IPS DF 6.9 (cell line): ENCODE measurements at regions not wholly inside any gene's neighbourhood (a gene's known extent, or its start where the extent isn't known, plus 50 kb on each side); places are given as distances from the start of the nearest gene placed in this dataset.

ENCODE experiments used
- DNase-seq: peaks from one replicate; pipeline ENCODE4 v3.0.0-alpha.2; 2013; ENCODE audit warnings: low read depth, low spot score
- H3K27ac ChIP-seq: one replicate; pipeline ENCODE4 v1.5.1; 2013; ENCODE audit warnings: low read length, control low read depth
- H3K27me3 ChIP-seq: 2 replicates; pipeline ENCODE4 v1.6.1; 2013; ENCODE audit warnings: mild to moderate bottlenecking, low read length; ENCODE audit not compliant: control insufficient read depth, insufficient read depth
- H3K36me3 ChIP-seq: 2 replicates; pipeline ENCODE4 v1.6.1; 2013; ENCODE audit warnings: low read length; ENCODE audit not compliant: control insufficient read depth, insufficient read depth
- H3K4me1 ChIP-seq: 2 replicates; pipeline ENCODE4 v1.6.1; 2013; ENCODE audit warnings: low read length; ENCODE audit not compliant: control insufficient read depth, insufficient read depth
- H3K4me3 ChIP-seq: 2 replicates; pipeline ENCODE4 v1.5.1; 2013; ENCODE audit warnings: mild to moderate bottlenecking, low read length
- H3K9me3 ChIP-seq: 2 replicates; pipeline ENCODE4 v1.6.1; 2013; ENCODE audit warnings: low read length, inconsistent platforms; ENCODE audit not compliant: control insufficient read depth, insufficient read depth
- WGBS: extraction: QIAGEN DNeasy Blood & Tissue Kit; methylation state at CpG from one replicate; pipeline ENCODE4 v1.1.7; 2013; ENCODE audit warnings: mixed read lengths, missing lambda C conversion rate; ENCODE audit not compliant: insufficient read length, insufficient coverage; 5-methylcytosine and 5-hydroxymethylcytosine counted together

DNA sequence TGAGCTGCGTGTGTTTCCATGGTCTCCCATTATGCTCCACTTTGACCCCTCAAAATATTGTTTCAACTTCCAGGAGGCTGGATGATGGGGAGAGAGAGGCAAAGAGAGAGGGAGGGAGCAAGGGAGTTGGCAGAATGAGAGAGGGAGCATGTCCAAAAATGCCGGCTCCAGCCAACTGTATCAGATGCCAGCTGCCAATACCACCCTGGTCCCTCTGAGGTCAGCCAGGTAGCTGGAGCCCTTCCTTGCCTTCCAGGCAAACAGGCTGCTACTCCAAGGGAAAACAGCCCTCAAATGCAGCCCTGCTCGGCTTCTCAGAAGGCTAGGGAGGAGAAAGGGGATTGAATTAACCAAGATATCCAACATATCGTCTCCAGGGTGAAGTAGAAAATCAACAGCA is 440.0 kb downstream of the TSHZ3 start:
- DNase-seq, result no peak
- Histone ChIP-seq H3K27ac (no peak overlapping the region), H3K9me3 (no peaks in the 10 kb centered on the region), H3K4me3 (no peak overlapping the region), H3K27me3 (no peaks in the 10 kb centered on the region), H3K4me1 (no peaks in the 10 kb centered on the region; the same call in 1 of the 2 replicates), H3K36me3 (no peaks in the 10 kb centered on the region)
- WGBS, result no CpG with 5 or more reads among the region's 4 CpGs

DNA sequence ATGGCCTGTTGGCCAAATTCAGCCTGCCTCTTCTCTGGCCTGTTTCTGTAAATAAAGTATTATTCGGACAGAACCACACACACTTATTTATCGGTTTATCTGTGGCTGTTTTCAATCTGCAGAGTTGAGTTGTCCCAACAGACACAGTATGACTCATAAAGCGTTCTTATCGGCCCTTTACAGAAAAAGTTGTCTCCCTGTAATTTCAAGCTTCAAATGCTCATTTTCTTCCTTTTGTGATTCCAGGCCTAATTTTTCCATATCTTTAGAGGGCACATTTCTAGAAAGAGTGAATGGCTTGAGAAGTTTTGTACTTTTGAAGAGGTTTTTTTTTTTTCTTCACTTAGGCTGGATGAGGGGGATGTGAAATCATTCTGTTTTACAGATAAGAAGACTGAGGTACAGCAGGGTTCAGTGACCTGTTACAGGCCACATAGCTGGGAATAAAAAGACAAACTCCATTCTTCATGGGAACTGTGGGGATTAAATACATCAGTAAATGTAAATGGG is 440.9 kb downstream of the TSHZ3 start:
- Histone ChIP-seq H3K4me1 (no peaks in the 10 kb centered on the region; the same call in 1 of the 2 replicates), H3K27me3 (no peaks in the 10 kb centered on the region), H3K4me3 (no peak overlapping the region), H3K9me3 (no peaks in the 10 kb centered on the region), H3K36me3 (no peaks in the 10 kb centered on the region), H3K27ac (no peak overlapping the region)
- WGBS, result no CpG with 5 or more reads among the region's 4 CpGs
- DNase-seq, result no peak

DNA sequence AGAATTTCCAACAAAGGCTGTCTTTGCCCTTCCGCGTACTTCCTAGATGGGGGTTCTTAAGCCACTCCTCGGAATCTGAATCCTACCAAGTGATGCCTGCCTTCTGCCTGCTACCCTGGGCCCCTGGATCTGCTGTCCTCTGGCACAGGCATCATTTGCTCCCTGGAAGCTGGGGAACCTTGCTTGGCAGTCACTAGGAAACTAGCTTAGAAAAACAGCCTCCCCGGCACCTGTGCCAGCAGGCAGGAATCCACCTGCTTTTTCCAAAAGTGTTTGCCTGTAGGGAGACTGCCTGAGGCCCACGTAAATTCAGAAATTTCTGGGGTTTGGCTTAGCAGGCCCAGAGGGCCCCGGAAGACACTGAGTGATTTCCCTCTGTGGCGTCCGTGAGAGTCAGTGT is 442.4 kb downstream of the TSHZ3 start:
- Histone ChIP-seq H3K4me1 (no peaks in the 10 kb centered on the region), H3K27ac (no peak overlapping the region), H3K9me3 (no peaks in the 10 kb centered on the region), H3K27me3 (no peaks in the 10 kb centered on the region), H3K36me3 (no peaks in the 10 kb centered on the region), H3K4me3 (no peak overlapping the region)
- DNase-seq, result no peak
- no CpG with 5 or more reads among the region's 8 CpGs for WGBS

DNA sequence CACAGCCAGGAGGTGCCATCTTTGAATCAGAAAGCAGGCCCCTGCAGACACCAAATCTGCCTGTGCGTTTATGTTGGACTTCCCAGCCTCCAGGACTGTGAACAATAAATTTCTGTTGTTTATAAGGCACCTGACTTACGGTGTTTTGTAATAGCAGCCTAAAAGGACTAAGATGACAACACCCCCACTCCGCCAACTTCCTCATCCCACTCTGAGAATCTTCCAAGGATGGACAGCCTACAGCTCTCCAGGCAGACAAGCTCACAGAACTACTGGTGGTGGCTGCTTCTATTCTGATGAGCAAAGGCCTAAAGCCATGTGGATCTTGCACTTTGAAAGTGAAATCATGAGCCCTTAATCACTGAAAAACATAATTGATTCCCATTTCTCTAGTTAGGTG is 449.2 kb downstream of the TSHZ3 start:
- no peaks in the 10 kb centered on the region for H3K9me3 ChIP-seq

DNA sequence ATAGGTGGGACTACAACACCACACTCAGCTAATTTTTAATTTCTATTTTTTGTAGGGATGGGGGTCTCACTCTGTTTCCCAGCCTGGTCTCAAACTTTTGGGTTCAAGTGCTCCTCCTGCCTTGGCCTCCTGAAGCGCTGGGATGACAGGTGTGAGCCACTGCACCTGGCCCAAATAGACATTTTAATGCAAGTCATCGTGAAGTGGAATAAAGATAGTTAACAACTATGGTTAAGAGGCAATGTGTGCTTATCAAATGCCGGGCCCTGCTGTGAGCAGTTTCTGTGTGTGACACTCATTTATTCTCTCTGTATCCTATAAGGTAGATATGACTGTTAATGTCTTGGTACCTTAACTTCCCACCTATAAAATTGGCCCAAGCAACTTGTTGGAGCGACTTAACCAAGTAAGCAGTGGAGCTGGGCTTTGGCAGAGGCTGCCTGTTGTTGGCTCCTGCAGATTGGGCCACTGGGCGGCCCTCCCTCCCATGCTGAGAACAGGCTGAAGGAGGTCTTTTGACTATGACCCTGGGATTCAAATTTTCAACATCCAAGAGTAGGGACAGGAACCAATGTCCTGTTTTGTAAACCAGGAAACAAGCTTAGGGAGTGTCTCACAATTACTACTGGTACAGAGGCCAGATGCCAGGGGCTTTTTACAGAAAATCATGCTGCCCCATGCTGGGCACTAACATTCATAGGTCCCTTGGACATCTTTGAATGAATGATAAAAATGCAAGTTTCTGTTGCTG is 450.7 kb downstream of the TSHZ3 start:
- H3K4me1 ChIP-seq, result peaks cover 4% of the 10 kb centered on the region; the same call in 1 of the 2 replicates
- no peak overlapping the region for H3K4me3 ChIP-seq
- no peaks in the 10 kb centered on the region for H3K27me3 ChIP-seq
- no peak overlapping the region for H3K27ac ChIP-seq
- no CpG with 5 or more reads among the region's 5 CpGs for WGBS
- DNase-seq, result peak; percentile 27
- H3K9me3 ChIP-seq, result no peaks in the 10 kb centered on the region
- H3K36me3 ChIP-seq, result no peaks in the 10 kb centered on the region

More for the DNA sequence above, 449.2 kb downstream of the TSHZ3 start:
- no peaks in the 10 kb centered on the region for H3K36me3 ChIP-seq
- WGBS, result no CpG with 5 or more reads among the region's 3 CpGs
- H3K4me3 ChIP-seq, result no peak overlapping the region
- H3K4me1 ChIP-seq, result peaks cover 4% of the 10 kb centered on the region; the same call in 1 of the 2 replicates
- no peak overlapping the region for H3K27ac ChIP-seq
- DNase-seq, result no peak
- H3K27me3 ChIP-seq, result no peaks in the 10 kb centered on the region

DNA sequence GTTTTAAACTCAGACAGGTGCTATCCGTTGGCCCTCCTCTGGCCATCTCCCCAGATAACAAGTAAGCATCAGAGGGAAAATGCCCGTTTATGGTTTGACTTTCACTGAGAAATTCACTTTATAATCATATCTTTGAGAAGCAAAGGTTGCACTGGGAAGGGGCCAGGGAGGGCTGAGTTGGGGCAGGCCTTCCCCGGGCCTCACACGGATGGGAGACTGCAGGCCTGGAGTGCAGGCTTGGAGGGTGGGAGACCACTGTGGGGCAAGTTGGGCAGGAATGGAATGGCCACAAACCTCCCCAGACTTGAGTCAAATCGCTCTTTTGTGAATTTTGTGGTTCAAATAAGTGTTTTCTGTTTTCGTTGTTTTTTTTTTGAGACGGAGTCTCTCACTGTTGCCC is 451.7 kb downstream of the TSHZ3 start:
- Histone ChIP-seq H3K27ac (no peak overlapping the region), H3K4me1 (peaks cover 4% of the 10 kb centered on the region; the same call in 1 of the 2 replicates), H3K9me3 (no peaks in the 10 kb centered on the region), H3K27me3 (no peaks in the 10 kb centered on the region), H3K4me3 (no peak overlapping the region), H3K36me3 (no peaks in the 10 kb centered on the region)
- DNase-seq, result no peak
- WGBS, result no CpG with 5 or more reads among the region's 7 CpGs

DNA sequence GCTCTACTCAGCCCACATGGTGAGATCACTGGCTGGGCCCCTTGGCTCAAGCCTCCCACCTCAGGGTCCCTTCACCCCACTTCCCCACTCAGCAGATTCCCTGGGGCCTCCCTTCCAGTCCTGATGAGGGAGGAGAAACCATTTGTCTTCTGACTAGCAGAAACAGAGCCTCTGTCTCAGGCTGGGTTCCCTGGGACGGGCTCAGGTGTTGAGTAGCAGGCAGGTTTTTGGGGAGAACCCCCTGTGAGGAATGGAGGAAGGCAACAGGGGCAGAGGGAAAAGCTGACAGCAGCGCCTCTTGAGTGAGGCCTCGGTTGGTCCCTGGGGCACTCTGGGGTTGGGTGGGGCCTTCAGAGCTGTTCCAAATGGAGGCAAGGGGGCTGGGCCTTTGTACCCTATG is 452.2 kb downstream of the TSHZ3 start:
- Histone ChIP-seq H3K36me3 (no peaks in the 10 kb centered on the region), H3K27me3 (no peaks in the 10 kb centered on the region), H3K9me3 (no peaks in the 10 kb centered on the region), H3K27ac (no peak overlapping the region), H3K4me3 (no peak overlapping the region), H3K4me1 (peaks cover 4% of the 10 kb centered on the region; the same call in 1 of the 2 replicates)
- no peak for DNase-seq
- WGBS, result no CpG with 5 or more reads among the region's 3 CpGs

DNA sequence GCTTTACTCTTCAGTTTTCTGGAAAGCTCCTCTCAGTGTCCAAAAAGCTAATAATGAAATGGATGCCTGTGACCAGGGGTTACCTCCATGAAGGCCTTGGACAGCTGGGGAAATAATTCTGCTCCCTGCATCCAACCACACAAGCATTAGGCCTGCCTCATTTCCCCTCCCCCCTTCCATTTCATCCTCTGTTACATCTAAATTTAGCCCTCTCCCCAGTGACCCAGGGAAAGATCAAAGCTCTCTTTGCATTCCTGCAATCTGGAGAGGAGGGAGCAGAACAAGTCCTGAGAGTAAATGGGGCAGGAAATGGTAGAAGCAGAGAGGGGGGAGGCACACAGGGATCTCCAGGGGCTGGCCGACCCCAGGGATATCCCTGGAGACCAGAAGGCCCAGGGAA is 452.7 kb downstream of the TSHZ3 start:
- H3K4me3 ChIP-seq, result no peak overlapping the region
- no peak overlapping the region for H3K27ac ChIP-seq
- H3K36me3 ChIP-seq, result no peaks in the 10 kb centered on the region
- no peaks in the 10 kb centered on the region for H3K9me3 ChIP-seq
- no CpG with 5 or more reads among the region's 1 CpG for WGBS
- no peak for DNase-seq
- H3K27me3 ChIP-seq, result no peaks in the 10 kb centered on the region
- H3K4me1 ChIP-seq, result peaks cover 4% of the 10 kb centered on the region; the same call in 1 of the 2 replicates

DNA sequence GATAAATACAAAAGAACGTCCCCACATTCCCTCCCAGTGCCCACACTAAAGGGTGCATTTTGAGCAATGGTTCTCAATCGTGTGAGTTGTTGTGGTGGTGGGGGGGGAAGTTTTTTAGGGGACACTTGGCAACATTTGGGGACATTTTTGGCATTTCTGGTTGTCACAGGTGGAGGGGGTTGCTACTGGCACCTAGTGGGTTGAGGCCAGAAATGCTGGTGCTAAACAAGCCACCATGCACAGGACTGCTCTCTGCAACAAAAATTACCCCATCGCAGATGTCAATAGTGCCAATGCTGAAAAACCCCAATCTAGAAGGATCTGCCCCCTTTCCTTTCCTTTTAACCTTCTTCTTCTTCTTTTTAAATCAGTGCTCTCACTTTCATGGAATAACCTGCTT is 453.3 kb downstream of the TSHZ3 start:
- DNase-seq, result no peak
- Histone ChIP-seq H3K4me3 (no peak overlapping the region), H3K4me1 (peaks cover 4% of the 10 kb centered on the region; the same call in 1 of the 2 replicates), H3K36me3 (no peaks in the 10 kb centered on the region), H3K27ac (no peak overlapping the region), H3K9me3 (no peaks in the 10 kb centered on the region), H3K27me3 (no peaks in the 10 kb centered on the region)
- no CpG with 5 or more reads among the region's 3 CpGs for WGBS

DNA sequence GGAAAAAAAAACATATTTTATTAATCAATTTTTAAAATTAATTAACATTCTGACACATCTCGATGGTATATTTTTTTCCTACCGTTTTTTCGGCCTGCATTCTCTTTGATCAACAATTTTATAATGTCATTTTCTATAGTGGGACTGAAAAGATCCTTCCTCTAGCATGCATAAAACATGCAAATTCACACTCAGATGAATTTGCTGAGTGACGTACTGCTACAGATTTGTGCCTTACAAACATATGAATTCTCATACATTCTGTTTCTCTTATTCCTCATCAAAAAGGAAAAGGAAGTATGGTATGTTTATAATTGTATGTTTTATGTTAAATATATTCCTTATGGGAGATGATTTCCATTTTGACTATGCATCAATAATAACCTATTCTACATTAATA is 458.2 kb downstream of the TSHZ3 start:
- Histone ChIP-seq H3K4me1 (no peaks in the 10 kb centered on the region; the same call in 1 of the 2 replicates), H3K4me3 (no peak overlapping the region), H3K9me3 (no peaks in the 10 kb centered on the region), H3K27ac (no peak overlapping the region), H3K36me3 (no peaks in the 10 kb centered on the region), H3K27me3 (no peaks in the 10 kb centered on the region)
- DNase-seq, result no peak
- WGBS, result 100% methylated on average over 3 of the region's 4 CpGs

DNA sequence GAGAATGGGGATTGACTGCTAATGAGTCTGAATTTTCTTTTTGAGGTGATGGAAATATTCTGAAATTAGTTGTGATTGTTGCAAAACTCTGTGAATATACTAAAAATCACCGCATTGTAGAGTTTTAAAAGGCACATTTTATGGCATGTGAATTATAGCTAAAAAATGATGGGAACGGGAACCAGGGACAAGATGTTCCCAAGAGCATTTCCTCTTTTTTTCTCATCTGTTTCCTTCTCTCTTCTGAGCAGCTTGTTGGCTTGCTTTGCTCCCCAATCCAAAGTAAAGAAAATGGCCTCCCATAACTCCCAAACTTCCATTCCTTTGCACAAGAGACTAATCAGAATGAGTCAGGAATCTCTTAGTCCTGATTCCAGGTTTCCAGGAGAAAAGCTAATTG is 459.2 kb downstream of the TSHZ3 start:
- WGBS, result no CpG with 5 or more reads among the region's 2 CpGs
- no peaks in the 10 kb centered on the region for H3K9me3 ChIP-seq
- DNase-seq, result no peak
- no peak overlapping the region for H3K27ac ChIP-seq
- H3K36me3 ChIP-seq, result no peaks in the 10 kb centered on the region
- no peak overlapping the region for H3K4me3 ChIP-seq
- no peaks in the 10 kb centered on the region for H3K4me1 ChIP-seq
- H3K27me3 ChIP-seq, result no peaks in the 10 kb centered on the region
